ENCODE measurements at regions not wholly inside any gene's neighbourhood (a gene's known extent, or its start where the extent isn't known, plus 50 kb on each side); places are given as distances from the start of the nearest gene placed in this dataset.

DNA sequence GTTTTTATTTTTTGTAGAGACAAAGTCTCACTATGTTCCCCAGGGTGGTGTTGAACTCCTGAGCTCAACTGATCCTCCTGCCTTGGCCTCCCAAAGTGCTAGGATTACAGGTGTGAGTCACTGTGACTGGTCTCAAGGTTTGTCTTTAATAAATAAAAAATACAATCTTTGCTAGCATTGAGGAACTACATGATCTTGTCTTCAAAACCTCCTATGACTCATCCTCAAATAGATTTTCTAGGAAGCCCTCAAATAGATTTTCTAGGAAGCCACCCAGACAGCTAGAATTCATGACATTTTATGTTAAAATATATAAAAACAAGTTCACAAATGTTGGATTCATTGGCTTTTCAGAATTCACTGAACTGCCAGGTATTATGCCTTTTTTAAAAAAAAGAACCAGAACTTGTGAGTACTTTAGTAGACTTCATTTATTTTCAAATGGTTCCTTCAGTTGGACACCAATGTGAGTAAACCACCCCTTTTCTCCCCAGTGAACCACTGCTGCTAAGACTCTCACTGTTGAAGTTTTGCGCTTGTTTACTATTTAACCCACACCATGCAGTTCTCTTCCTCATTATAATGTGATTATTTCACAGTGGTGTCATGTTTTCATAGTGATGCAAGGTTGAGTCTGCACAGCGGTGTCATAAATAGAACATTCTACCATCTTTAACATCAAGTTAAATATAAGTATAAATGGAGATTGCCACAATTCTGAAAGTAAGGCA lies 303.9 kb downstream of the CASP12 start:
- no peak for DNase-seq (ENCODE audit: low read depth)

DNA sequence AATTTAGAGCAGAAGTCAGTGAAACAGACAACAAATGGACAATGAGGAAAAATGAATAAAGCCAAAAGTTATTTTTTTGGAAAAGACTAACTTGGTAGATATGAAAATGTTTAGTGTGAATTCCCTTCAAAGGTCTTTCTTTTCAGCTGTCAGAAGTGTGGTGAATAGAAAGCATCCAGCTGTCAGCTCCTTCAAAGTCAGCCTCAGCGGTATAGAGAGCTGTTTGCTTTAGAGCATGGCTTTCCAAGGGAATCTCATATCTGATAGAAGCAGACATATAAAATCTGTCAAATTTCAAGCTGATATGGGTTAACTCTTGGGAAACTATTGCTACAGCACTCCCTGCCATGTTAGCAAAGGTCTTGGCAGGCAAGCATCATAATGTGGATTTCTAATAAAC lies 309.3 kb downstream of the CASP12 start:
- no peak for DNase-seq (ENCODE audit: low read depth)

DNA sequence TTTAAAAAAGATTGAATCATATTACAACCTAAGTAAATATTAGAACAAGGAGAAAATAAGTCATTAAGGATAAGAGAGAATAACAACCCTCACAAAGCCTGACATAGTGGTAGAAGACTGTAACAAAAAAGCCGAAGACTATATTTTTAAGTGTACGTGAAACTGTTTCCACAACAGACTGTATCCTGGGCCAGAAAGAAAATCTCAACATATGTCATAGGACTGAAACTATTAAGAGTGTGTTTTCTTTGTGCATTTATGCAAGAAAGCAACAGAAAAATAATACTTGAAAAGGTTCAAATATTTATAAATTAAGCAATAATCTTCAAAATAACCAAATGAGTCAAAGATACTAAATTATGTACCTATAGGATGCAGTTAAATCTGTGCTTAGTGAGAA lies 309.8 kb downstream of the CASP12 start:
- DNase-seq (ENCODE audit: low read depth) = no peak

DNA sequence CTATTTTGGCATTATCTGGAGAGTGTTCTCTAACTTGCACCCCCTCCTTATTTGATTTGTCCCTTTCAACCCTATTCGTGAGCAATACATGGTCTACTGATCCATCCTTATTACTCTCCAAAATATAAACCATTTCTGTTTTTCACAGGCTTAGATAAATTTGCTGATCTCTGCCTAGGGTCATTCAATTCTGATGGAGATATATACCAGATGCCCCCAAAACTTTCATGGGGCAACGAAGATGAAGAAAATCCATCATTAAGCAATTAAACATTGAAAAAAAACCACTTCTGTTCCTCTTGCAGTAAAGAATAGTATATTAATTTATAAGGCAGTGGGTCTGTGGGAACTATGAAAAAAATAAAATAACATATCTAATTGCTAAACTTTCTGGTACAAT lies 313.4 kb downstream of the CASP12 start:
- no peak for DNase-seq (ENCODE audit: low read depth)

DNA sequence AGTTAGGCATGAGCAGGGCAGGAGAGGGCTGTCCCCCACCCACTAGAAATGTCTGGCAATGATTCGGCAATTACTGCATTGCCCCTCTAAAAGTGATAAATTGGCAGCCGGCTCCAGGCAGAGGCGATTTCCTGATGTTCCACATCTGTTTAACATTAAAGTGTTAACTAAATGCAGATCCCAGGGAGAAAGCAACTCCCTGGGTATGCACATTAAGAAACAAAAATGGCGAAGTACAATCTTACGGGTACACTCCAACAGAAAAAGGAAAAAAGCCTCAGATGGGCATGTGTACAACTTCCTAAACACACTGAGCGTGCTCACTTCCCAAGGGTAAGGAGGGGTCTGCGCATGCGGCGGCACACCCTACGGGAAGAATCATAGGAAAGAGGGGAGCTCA lies 314.4 kb downstream of the CASP12 start:
- no peak for DNase-seq (ENCODE audit: low read depth)

DNA sequence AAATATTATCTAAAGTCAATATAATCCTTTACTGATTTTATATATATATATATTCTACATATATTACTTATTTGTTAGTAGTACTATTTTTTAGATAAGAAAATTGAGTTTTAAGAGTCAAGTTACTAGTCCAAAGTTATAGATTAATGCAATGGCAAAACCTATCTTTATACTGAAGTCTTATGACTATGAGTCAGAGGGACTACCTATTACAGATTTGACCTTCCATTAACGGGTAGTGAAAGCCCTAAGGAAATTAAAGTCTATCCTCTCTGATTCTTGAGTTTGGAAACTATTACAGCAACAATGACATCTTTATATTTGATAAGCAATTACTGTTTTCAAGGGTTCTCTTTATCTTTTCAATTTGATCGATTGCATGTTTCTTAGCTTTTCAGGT lies 315.8 kb downstream of the CASP12 start:
- no peak for DNase-seq (ENCODE audit: low read depth)

DNA sequence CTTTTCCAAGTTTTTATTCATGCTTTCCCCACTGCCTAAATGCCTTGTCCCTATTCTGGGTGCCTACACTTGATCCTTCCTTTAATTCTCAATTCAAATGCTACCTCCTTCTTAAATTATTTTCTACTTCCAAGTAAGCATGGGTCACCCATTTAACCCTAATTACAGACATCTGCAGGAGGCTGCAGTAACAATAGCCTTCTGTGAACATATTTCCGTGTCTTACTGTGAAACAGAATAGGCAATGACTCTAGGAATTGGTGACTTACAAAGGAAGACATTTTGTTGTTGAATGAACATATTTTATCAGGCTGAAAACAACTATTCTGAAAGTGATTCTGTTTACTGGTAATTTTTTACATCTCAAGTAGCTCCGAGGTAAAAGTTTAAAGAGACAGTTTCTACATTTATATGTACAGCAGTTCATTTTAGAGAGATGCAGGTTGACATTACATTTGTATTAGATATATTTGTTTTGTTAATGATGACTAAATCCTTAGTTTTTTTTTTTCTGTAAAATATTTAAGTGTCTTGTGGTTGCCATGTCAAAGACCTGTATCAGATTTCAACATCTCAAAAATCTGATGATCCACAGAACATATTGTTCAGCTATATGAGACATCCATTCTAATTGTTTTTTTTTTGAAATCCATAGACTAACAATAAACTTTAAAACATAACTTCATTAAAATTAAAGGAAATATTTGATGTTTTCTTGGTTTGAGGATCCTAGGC lies 316.8 kb downstream of the CASP12 start:
- DNase-seq (ENCODE audit: low read depth) = no peak

DNA sequence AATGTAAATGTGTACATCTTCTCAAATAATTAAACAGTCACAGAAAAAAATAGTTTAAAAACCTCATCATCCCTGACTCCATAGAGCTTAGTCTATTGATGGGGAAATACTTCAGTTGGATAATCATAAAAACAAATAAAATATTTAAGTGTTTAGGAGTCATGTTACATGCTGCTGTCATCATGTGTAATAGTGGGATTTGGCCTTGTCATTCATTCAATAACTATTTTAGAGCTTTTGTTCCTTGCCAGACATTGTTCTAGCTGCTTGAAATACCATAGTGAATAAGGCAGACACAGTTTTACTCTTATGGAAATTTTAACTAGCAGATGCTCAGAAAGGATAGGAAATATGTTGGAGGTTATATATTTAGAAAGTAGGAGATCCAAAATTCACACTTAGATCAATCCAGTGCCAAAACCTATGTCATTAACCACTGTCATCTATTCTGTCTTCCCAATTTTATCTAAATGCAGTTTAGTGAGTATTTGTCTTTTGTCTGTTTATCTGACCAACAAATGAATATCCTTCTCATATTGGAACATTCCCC lies 324.7 kb downstream of the CASP12 start:
- DNase-seq (ENCODE audit: low read depth) = no peak

DNA sequence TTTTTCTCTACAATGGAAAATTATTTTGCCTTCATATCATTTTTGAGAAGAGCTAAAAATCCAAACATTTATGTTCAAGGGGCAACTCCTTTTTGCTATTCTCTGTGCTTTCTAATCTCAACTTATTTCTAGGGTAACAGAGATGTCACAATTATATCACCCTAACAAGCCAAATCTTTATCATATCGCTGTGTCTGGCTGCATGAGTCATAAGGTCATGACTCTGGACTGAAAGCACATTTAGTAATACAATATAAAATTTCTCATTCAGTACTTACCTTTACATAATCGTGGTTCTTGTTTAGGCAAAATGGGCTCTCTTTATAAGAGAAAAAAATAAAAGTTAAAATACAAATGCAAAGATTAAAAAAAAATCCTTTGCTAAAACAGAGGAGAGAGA lies 326.0 kb downstream of the CASP12 start:
- no peak for DNase-seq (ENCODE audit: low read depth)

DNA sequence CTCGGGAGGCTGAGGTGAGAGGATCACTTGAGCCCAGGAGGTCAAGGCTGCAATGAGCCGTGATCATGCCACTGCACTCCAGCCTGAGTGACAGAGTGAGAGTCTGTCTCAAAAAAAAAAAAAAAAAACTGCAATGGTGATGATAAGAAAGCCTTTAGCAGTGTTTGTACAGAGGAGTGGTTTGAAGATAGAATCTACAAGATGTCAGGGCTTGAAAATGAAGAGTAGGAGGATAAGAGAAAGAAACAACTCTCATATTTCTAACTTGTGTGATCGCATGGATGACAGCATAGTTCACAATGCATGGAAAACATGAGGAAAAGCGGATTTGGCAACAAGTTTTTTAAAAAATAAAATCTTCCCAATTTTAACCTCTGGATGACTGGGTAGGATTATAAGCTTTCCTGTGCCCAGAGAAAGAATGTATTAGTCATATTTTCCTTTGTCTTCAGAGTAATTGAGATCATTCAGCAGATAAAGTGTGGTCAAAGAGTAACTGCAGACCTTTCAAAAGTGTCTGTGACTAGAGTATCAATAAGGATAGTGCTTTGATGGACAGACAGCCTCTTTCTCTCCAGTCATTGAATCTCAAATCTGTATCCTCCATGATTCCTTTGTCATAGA lies 328.1 kb downstream of the CASP12 start:
- DNase-seq (ENCODE audit: low read depth) = no peak

DNA sequence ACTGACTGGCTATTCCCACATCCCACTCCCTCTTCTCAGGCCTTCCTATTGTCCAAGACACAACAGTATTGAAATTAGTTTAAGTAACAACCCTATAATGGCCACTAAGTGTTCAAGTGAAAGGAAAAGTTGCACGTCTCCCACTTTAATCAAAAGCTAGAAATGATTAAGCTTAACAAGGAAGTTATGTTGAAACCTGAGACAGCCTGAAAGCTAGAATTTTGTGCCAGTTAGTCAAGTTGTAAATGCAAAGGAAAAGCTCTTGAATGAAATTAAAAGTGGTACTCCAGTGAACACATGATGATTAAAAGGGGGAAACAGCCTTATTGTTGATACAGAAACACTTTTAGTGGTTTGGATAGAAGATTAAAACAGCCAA lies 332.7 kb downstream of the CASP12 start:
- no peak for DNase-seq (ENCODE audit: low read depth)

DNA sequence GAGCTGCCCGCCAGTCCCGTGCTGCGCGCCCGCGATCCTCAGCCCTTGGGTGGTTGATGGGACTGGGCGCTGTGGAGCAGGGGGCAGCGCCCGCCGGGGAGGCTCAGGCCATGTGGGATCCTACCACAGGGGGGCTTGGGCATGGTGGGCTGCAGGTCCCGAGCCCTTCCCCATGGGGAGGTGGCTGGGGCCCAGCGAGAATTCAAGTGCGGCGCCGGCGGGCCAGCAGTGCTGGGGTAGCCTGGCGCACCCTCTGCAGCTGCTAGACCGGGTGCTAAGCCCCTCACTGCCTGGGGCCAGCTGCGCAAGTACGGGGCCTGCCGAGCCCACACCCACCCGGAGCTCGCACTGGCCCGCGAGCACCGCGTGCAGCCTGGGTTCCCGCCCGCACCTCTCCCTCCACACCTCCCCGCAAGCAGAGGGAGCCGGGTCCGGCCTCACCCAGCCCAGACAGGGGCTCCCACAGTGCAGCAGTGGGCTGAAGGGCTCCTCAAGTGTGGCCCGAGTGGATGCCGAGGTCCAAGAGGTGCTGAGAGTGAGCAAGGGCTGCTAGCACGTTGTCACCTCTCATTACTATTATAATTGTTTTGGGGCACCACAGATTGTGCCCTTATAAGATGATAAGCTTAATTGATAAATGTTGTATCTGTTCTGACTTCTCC lies 333.2 kb downstream of the CASP12 start:
- no peak for DNase-seq (ENCODE audit: low read depth)

DNA sequence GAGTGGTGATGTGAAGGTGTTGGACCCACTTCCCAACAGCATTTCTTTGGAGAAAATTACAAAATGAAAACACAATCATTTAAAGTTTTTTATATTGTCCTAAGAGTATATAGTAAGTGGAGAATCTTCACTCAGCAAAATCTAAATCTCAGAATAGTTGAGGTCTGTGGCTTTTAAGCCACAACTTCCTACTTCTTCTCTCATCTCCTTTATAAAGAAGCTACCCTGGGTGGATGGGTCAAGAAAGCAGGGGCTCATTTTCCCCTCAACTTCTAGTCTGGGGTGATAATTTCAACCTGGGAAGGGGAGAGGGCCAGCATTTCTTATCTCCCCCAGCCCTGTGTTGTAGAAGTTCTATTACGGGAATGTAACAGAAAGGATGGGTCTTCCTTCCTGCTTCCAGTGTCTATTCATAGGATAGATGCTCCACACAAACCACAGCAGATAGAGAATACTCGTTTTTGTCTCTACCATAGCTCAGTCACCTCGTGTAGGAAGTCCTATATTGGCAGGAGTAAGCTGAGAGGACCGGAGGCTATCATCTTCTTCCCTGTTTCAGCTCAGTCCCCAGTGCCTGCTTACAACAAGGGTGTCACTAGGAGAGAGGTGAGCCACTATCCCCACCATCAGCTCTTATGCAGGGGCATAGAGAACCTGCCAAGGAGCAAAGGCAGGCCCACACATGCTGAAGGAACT lies 341.5 kb downstream of the CASP12 start:
- no peak for DNase-seq (ENCODE audit: low read depth)

DNA sequence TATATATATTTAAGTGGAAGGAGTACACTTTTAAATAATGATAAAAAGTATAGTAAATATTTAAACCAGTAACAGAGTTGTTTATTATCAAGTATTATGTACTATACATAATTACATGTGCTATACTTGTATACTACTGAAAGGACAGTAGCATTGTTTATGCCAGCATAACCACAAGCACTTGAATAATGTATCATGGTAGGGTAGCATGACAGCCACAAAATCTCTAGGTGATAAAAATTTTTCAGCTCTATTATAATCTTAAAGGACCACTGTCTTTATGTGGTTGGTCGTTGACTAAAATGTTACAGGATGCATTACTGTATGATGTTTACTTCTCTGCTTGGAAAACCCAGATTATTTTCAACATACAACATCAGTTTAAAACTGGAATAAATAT lies 349.2 kb downstream of the CASP12 start:
- no peak for DNase-seq (ENCODE audit: low read depth)

DNA sequence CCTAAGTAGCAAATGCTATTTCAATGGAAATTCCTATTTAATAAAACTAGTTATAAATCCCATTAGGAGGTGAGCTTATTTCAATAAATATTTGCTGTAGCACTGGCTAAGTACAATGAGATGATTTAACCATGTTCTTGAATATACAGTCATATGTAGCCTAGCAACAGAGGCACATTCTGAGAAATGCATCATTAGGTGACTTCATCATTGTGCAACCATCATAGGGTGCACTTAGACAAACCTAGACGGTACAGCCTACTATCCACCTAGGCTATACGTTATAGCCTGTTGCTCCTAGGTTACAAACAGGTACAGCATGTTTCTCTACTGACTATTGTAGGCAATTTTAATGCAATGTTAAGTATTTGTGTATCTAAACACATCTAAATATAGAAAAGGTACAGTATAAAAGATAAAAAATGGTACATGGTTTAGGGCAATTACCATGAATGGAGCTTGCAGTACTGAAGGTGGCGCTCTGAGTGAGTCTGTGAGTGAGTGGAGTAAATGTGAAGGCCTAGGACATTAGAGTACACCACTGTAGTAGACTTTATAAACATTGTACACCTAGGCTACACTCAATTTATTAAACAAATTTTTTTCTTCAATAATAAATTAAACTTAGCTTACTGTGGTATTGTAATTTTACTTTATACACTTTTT lies 350.1 kb downstream of the CASP12 start:
- no peak for DNase-seq (ENCODE audit: low read depth)

DNA sequence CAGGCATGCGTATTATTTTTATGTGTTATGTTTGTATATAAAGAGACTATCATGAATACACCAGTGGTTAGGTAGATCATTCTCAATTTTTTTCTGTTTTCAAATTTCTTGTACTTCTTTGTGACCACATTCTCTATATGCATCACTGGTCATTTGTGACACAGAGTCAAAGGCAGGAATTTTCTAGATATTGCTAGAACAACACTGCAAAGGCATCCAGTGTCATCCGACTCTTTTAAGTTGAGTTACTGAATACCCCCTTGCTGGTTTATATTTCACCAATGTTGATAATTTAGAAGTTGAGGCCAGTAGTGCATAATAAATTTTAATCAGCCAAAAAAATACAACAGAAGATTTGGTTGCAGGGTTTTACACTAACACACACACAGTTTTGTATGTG lies 351.8 kb downstream of the CASP12 start:
- no peak for DNase-seq (ENCODE audit: low read depth)

DNA sequence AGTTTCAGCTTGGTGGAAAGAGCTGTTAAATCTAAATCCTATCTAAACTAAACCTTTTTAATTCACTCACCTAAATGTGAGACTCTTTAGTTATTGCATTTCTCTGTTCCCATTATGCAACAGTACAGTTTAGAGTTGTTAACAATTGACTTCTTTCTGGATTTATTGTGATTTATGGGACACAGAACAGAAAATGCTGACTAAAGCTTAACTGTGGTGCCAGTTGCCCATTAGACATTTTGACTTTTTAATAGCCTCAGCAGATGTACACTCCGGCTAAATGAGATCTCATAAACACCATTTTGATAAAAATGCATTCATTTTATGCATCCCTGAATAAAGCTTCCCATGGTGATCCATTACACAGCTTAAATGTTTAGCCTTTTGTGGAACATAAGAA lies 356.6 kb downstream of the CASP12 start:
- no peak for DNase-seq (ENCODE audit: low read depth)

DNA sequence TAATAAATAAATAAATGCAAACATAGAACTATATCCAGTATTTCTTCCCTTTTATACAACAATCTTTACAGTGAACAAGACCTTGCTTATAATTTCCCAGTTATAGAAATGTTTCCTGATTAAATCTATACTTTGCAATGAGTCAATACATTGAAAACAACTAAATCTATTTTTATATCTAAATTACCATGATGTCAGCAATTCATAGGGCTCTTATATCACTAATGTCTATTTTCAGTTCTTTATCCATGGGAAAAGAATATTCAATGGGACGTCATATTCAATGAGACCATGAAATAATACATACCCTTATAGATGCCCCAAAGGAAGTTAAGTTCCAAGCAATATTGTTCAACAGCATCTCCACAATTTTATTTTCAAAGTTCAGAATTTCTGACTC lies 359.9 kb downstream of the CASP12 start:
- no peak for DNase-seq (ENCODE audit: low read depth)

DNA sequence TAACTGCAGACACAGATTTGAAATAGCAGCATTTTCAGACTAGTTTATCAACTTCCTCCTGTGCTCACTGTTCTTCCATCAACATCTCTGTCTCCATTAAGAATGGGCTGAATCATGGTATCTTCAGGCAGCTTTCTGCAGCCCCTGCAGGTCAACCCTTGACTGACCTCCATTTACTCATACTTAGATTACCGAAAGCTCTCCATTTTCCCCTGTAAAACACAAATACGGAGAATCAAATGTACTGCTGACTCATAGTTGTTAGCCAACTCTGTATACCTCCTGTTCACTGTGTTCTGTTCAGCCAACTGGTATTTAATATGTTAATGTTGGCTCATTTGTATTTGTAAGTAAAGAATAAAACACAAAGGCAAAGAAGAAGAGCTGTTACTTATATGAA lies 364.0 kb downstream of the CASP12 start:
- no peak for DNase-seq (ENCODE audit: low read depth)

DNA sequence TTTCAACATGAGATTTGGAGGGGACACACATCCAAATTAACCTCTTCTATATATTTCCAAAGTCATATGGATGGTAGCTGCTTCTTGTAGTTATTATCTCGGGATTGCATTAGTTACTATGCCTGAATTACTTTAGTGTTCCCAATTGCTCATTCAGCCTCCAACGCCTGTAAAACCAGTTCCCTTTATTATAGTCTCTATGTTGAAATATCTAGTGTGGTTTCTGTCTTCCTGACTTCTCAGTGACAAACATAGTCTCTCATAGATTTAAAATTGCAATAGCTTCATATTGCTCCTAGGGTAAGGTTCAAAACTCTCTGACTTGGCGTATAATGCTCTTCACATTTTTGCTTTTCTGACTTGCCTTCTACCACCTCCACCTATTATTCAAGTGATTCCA lies 366.4 kb downstream of the CASP12 start:
- DNase-seq (ENCODE audit: low read depth) = no peak

DNA sequence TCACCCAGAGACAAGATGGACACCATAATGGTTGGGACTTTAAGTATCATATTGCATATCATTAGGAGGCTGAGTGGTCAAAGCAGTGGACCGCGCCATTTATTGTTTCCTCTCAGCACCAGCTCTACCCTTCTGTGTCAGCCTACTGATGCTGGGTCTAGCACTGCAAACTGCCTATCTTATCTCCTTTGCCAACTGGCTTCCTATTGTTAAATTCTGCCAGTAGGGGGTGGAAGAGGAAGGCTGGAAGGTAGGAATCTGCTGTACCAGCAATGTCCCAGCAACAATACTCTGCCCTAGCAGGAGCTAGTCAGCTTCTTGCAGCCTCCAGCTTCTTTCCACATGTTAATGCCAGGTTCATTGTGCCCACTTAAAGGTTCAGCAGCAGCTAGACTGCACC lies 367.1 kb upstream of the PDGFD start:
- no peak for DNase-seq (ENCODE audit: low read depth)

DNA sequence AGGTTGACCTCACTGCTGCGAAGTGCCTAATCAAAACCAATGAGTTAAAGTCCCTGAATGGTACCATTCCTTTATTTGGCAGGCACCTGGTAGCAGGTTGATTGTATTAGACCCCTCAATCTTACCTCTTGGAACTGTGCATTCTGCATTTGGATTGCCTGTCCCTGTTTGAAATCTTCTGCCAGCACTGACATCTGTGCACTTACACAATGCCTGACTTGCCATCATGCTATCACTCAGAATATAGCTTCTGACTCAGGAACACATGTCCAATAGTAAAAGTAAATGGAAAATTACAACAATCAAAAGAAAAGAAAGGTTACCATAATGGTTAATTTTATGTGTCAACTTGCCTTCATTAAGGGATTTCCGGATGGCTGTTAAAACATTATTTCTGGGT lies 366.0 kb upstream of the PDGFD start:
- no peak for DNase-seq (ENCODE audit: low read depth)
